ENCODE measurements at regions not wholly inside any gene's neighbourhood (a gene's known extent, or its start where the extent isn't known, plus 50 kb on each side); places are given as distances from the start of the nearest gene placed in this dataset.

GRCh38 chr6:156027248-156027626 lies 571.6 kb upstream of the NOX3 start:
- Histone ChIP-seq H4K20me1 (ENCODE audit: insufficient read depth) (no peaks in the 10 kb centered on the region), H3K4me2 (ENCODE audit: unreplicated experiment) (no peak overlapping the region), H3K9me3 (ENCODE audit: low read depth) (no peaks in the 10 kb centered on the region), H3K4me1 (ENCODE audit: insufficient read depth) (no peaks in the 10 kb centered on the region), H3K27ac (no peak overlapping the region), H3K9ac (no peak overlapping the region), H2AFZ (no peak overlapping the region), H3K4me3 (no peak overlapping the region), H3K9me2 (ENCODE audit: insufficient read depth) (no peaks in the 10 kb centered on the region), H3K79me2 (ENCODE audit: insufficient read depth) (no peaks in the 10 kb centered on the region), H3K27me3 (replicated peaks; ENCODE audit: insufficient read depth) (no peaks in the 10 kb centered on the region), H3F3A (ENCODE audit: insufficient read depth) (no peaks in the 10 kb centered on the region), H3K36me3 (ENCODE audit: low read depth) (no peaks in the 10 kb centered on the region)
- no peak for TF ChIP-seq EZH2phosphoT487 (IDR thresholded peaks at IDR 0.05; ENCODE audit: insufficient read depth, low read depth)
- no peak for TF ChIP-seq EZH2 (IDR thresholded peaks at IDR 0.05; ENCODE audit: insufficient read depth, poor library complexity, severe bottlenecking)
- in situ Hi-C loops (cut with MboI) = no loop called here
- 52 to 58% methylated on average over 3 of the region's 3 CpGs for WGBS, 2 experiments (ENCODE audit: low coverage in 1 of 2, low lambda C conversion rate in 2 of 2, missing lambda C conversion rate in 2 of 2)
- no peak for DNase-seq

- TF ChIP-seq EZH2 (IDR thresholded peaks at IDR 0.05; ENCODE audit: insufficient read depth, poor library complexity, severe bottlenecking) (no peak), EZH2phosphoT487 (IDR thresholded peaks at IDR 0.05; ENCODE audit: insufficient read depth, low read depth) (no peak)
- no peak overlapping the region for H3K9ac ChIP-seq
- H3K79me2 ChIP-seq (ENCODE audit: insufficient read depth) = no peaks in the 10 kb centered on the region
- no peaks in the 10 kb centered on the region for H3K9me3 ChIP-seq (ENCODE audit: low read depth)
- H3K4me1 ChIP-seq (ENCODE audit: insufficient read depth) = no peaks in the 10 kb centered on the region
- no peak overlapping the region for H3K4me2 ChIP-seq (ENCODE audit: unreplicated experiment)
- 7 to 9% methylated on average over 4 of the region's 4 CpGs for WGBS, 2 experiments (ENCODE audit: low coverage in 1 of 2, low lambda C conversion rate in 2 of 2, missing lambda C conversion rate in 2 of 2)
- DNase-seq = no peak
- H3K27me3 ChIP-seq (replicated peaks; ENCODE audit: insufficient read depth) = no peaks in the 10 kb centered on the region
- no peaks in the 10 kb centered on the region for H3F3A ChIP-seq (ENCODE audit: insufficient read depth)
- no peak overlapping the region for H2AFZ ChIP-seq
- in situ Hi-C loops (cut with MboI) = no loop called here
- no peaks in the 10 kb centered on the region for H4K20me1 ChIP-seq (ENCODE audit: insufficient read depth)
- H3K9me2 ChIP-seq (ENCODE audit: insufficient read depth) = no peaks in the 10 kb centered on the region
- no peak overlapping the region for H3K4me3 ChIP-seq
- H3K27ac ChIP-seq = no peak overlapping the region
- no peaks in the 10 kb centered on the region for H3K36me3 ChIP-seq (ENCODE audit: low read depth)
These were observed 571.0 kb upstream of the NOX3 start for GRCh38 chr6:156026486-156027247.

GRCh38 chr6:156024339-156024738 lies 568.7 kb upstream of the NOX3 start:
- Histone ChIP-seq H3K9ac (no peak overlapping the region), H3K27ac (no peak overlapping the region), H3K36me3 (ENCODE audit: low read depth) (no peaks in the 10 kb centered on the region), H3K4me1 (ENCODE audit: insufficient read depth) (no peaks in the 10 kb centered on the region), H3K9me2 (ENCODE audit: insufficient read depth) (no peaks in the 10 kb centered on the region), H3K4me3 (no peak overlapping the region), H3K4me2 (ENCODE audit: unreplicated experiment) (no peak overlapping the region), H3K9me3 (ENCODE audit: low read depth) (no peaks in the 10 kb centered on the region), H3K27me3 (replicated peaks; ENCODE audit: insufficient read depth) (no peaks in the 10 kb centered on the region), H3K79me2 (ENCODE audit: insufficient read depth) (no peaks in the 10 kb centered on the region), H2AFZ (no peak overlapping the region), H4K20me1 (ENCODE audit: insufficient read depth) (no peaks in the 10 kb centered on the region), H3F3A (ENCODE audit: insufficient read depth) (no peaks in the 10 kb centered on the region)
- DNase-seq = no peak
- TF ChIP-seq EZH2phosphoT487 (IDR thresholded peaks at IDR 0.05; ENCODE audit: insufficient read depth, low read depth) (no peak), EZH2 (IDR thresholded peaks at IDR 0.05; ENCODE audit: insufficient read depth, poor library complexity, severe bottlenecking) (no peak)
- in situ Hi-C loops (cut with MboI) = no loop called here
- WGBS, 2 experiments (ENCODE audit: low coverage in 1 of 2, low lambda C conversion rate in 2 of 2, missing lambda C conversion rate in 2 of 2) = 69 to 70% methylated on average over 5 of the region's 5 CpGs

- no peaks in the 10 kb centered on the region for H3K4me1 ChIP-seq (ENCODE audit: insufficient read depth)
- 82 to 83% methylated on average over 6 of the region's 6 CpGs for WGBS, 2 experiments (ENCODE audit: low coverage in 1 of 2, low lambda C conversion rate in 2 of 2, missing lambda C conversion rate in 2 of 2)
- no peaks in the 10 kb centered on the region for H3K79me2 ChIP-seq (ENCODE audit: insufficient read depth)
- H3K9ac ChIP-seq = no peak overlapping the region
- H3K4me2 ChIP-seq (ENCODE audit: unreplicated experiment) = no peak overlapping the region
- H3K4me3 ChIP-seq = no peak overlapping the region
- no peaks in the 10 kb centered on the region for H3K27me3 ChIP-seq (replicated peaks; ENCODE audit: insufficient read depth)
- H3K9me3 ChIP-seq (ENCODE audit: low read depth) = no peaks in the 10 kb centered on the region
- H3K9me2 ChIP-seq (ENCODE audit: insufficient read depth) = no peaks in the 10 kb centered on the region
- no peaks in the 10 kb centered on the region for H3F3A ChIP-seq (ENCODE audit: insufficient read depth)
- no peak overlapping the region for H3K27ac ChIP-seq
- H4K20me1 ChIP-seq (ENCODE audit: insufficient read depth) = no peaks in the 10 kb centered on the region
- TF ChIP-seq EZH2 (IDR thresholded peaks at IDR 0.05; ENCODE audit: insufficient read depth, poor library complexity, severe bottlenecking) (no peak), EZH2phosphoT487 (IDR thresholded peaks at IDR 0.05; ENCODE audit: insufficient read depth, low read depth) (no peak)
- no peaks in the 10 kb centered on the region for H3K36me3 ChIP-seq (ENCODE audit: low read depth)
- peak; percentile 20 for DNase-seq
- H2AFZ ChIP-seq = no peak overlapping the region
- in situ Hi-C loops (cut with MboI) = no loop called here
These were observed 566.2 kb upstream of the NOX3 start for GRCh38 chr6:156021746-156022396.

Measured in GM23248 (cell line).